HG03469 (cell line): ENCODE measurements at regions not wholly inside any gene's neighbourhood (a gene's known extent, or its start where the extent isn't known, plus 50 kb on each side); places are given as distances from the start of the nearest gene placed in this dataset.
"Not testable (repeated sequence)": the region's sequence is repeated elsewhere in the genome, so short reads cannot be mapped to it uniquely, and the experiment has no call there.

ENCODE experiments used
- ATAC-seq: cut with Tn5 transposase; IDR thresholded peaks from one replicate; pipeline ENCODE4 v1.9.1; 2021; ENCODE audit warnings: mild to moderate bottlenecking, moderate library complexity, moderate number of reproducible peaks; ENCODE audit not compliant: unreplicated experiment

DNA sequence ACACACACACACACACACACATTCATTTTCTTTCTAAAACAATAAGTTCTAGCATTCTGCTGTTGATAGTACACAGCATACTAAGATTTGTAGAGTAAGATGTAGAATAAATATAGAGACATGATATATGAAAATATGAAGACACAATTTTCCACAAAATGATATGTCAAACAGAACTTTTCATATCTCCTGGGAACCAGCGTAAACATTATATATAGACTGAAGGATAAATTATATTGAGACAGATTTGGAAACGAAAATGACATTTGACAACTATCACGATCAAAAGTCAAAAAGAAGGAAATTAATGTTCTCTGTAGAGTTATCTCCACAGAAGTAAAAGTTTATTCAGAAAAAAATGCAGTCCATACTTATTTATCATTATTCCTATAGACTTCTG, 1605.7 kb upstream of the SLC10A2 start:
- ATAC-seq: no peak

DNA sequence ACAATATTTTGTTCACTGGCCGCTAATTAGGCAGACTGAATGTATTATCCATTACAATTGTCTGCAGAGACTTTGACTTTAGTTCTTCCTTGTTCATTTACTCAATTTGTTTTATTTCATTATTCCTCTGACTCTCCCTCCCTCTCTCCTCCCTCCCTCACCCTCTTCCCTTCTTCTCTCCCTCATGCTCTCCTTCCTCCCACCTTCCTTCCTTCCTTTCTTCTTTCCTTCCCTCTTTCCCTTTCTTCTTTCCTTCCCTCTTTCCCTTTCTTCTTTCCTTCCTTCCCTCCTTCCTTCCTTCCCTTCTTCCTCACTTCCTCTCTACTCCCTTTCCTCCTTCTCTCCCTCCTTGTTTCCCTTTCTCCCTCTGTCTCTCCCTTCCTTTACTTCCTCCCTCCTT, 1591.0 kb upstream of the SLC10A2 start:
- no peak for ATAC-seq

DNA sequence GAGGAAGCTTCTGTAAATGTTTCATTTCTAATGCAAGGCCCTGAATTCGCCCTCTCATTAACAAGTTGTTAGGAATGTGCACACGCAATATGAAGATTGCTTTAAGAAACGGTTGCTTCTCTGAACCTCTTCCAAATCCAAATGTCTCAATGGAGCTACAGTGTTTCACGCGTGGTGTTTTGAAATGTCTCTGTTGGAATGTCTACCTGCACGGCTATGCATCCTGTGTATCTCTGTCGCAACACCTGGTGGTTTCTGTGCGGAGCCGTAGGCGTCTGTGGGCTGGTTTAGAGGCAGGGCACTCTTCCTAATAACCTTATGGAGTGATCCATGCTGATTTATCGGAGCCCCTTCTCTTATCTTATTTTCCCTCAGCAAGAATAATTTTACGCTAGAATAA, 1584.2 kb upstream of the SLC10A2 start:
- no peak for ATAC-seq

DNA sequence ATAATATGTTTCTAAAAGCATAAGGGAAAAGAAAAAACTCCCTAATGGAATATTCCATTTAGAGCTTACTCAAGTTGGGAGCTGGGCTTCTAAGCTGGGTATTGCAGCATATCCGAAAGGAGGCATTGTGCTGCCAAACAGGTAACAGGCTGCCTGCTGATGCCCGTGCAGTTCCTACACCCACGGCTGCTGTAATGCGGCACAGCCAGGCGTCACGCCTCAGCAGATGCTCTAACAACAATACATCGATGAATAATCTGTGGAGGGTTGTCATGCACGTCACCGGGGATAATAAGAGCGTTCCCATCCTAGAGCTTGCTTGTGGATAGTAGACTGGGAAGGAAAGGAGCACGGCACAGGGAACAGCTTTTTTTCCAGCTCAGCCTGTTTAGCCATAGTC, 1582.1 kb upstream of the SLC10A2 start:
- no peak for ATAC-seq

DNA sequence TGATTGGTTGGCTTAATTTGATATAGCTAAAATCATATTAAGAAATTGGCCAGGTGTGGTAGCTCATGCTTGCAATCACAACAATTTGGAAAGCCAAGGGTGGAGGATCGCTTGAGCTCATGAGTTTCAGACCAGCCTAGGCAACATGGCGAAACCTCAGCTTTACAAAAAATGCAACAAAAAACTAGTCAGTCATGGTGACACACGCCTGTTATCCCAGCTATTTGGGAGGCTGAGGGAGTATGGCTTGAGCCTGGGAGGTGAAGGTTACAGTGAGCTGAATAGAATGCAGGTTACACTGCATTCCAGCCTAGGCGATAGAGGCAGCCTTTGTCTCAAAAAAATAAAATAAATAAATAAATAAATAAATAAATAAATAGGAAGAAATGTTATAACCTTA, 1579.6 kb upstream of the SLC10A2 start:
- ATAC-seq: no peak

DNA sequence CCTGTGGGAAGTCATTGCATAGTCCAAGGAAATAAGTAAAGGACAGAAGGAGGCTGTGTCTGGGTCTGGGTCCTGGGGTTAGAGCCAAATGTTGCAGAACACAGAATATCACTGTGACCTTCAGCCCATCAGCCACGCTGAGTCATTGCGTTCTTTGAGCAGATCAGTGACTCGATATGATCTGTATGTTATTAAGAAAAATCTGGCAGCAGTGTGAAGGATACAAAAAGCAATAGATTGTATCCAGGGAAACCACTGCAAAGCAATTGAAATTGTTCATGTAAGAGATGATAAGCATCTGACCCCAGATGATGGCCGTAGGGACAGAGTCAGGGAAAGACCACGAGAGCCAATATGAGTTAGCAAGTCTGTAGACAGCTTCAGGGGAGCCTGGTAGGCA, 1575.1 kb upstream of the SLC10A2 start:
- no peak for ATAC-seq

DNA sequence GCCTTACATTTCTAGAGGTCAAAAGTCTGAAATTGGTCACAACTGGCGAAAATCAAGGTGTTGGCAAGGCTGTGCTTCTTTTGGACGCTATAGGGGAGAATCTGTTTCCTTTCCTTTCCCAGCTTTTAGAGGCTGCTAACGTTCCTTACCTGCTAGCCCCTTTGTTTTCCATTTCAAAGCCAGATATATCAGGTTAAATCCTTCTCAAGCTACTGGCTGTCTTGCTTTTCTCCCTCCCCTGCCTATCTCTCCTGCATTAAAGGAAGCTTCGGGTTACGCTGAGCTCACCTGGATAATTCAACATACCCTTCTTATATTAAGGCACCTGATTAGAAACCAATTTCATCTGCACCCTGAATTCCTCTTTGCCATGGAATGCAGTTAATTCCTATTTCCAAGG, 1569.7 kb upstream of the SLC10A2 start:
- no peak for ATAC-seq

DNA sequence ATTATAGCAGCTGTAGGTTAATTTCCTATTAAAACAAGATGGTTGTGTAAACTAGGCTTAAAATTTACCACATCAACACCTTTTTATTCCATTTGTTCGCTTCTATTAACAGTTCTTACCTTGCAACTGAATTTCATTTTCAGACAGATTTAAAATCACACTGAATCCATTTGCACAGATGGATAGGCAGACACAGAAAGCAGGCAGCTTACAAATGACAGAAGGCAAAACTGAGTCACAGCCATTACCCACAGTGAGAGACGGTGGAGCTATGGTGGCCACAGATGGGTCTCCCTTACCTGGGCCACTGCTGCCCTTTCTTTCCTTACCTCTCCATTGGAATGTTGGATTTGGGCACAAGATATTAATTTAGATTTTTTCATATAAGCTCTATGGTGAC, 1567.8 kb upstream of the SLC10A2 start:
- ATAC-seq: no peak

DNA sequence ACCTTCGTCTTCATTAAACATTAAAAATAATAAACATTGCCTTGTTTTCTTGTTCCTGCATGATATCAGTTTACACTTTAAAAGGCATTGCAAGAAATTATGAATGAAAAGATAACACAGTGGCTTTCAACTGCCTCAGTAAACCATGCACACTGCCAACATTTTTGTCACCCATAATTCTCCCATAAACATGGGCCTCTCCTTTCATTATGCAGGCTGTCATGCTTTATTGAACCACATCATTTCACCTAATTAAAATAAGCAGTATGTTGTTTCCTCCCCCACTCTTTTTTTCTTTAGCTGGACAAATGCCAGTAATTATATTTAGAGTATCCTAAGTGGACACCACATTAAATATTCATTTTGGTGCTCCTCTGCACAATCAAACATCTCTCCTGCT, 1566.5 kb upstream of the SLC10A2 start:
- ATAC-seq: no peak

DNA sequence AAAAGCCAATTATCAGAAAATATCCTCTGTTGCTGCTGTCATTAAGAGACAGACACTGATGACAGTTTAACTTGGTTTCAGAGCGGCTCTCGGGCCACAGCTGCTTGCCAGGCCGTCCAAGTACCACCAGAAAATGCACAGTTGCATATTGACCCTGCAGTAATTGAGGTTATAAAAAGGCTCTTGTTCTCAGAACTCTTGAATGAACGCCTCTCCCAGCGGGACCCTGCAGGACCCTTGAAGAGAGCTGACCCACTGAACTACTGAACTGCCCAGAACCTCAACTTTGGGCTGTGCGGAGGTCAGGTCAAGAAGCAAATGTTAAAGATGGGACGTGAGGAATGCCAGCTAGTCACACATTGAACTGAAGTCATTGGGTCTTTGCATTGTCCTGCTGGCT, 1559.0 kb upstream of the SLC10A2 start:
- ATAC-seq: no peak

DNA sequence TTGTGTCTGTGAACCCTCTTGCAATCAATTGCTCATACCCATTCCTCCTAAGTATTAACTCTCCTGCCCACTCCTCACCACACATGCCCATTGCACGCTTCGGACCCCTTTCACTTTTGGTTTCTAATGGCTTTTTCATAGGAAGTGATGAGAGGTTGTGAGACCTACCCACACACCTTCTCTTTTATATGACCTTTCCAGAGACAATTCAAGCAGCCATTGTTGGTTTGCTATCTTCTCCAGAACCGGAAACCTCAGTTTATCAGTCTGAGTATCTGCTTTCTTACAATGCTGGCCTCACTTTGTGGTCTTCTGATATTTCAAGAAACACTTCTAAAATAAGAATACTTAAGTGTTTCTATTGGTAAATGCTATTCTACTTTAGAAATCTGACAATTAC, 1550.8 kb upstream of the SLC10A2 start:
- no peak for ATAC-seq

DNA sequence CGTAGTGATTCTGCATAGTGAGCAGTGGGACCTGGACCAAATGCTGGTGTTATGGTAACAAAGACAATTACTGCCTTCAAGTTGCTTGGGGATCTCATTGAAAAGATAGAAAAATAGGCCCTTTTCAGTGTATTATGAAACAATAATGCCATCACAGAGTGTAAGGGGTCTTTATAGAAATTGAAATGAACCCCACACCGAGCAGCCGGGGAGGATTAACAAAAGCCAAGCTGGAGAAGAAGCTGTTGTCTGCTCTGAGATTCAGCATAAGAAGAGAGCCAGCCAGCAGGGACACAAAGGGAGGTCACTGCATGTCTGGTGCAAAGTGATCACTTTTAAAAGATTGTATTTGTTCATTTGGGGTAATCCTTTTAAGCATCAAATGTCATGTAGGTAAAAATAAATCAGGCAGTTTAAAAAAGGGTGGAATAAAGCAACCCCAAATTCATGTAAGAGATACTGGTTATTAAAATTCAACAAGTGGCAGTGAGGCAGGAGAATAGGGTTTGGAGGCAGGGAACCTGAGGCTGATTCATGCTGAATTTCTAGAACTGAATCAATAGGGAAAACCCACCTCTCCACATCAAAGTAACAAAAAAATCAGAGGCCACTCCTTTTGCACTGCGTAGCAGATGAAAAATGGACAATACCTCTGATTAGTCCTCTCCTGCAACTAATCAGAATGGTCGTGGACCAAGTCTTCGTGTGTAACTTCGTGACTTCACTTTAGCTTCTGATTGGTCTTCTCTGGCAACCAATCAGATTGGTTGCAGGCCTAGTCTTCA, 1548.3 kb upstream of the SLC10A2 start:
- no peak for ATAC-seq

DNA sequence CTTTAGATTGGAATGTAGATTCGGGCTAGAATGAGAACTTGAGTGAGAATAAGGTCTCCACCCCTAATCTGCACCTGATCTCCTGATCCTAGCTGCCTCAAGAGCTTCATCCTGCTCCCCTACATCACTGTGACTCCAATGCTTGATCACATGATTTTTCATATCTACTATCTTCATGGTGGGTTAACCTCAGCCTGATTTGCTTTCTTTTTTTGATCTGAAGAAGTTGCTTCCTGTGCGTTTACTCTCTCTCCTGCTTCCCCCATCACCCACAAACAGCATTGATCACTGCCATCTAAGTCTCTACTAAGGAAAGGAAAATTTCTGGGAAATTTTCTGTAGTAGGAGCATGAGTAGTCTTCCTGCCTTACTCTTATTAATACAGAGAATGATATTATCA, 1542.1 kb upstream of the SLC10A2 start:
- no peak for ATAC-seq

DNA sequence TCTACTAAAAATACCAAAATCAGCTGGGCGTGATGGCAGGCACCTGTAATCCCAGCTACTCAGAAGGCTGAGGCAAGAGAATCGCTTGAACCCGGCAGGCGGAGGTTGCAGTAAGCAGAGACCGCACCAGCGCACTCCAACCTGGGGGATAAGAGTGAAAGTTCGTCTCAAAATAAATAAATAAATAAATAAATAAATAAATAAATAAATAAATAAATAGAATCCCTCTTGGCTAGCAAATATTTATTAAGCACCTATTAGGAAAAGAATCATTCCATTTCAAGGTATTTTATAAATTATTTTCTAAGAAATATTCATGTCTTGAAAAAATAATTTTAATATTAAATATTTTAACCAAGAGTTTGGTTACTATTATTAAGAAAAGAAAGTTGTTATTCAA, 1539.2 kb upstream of the SLC10A2 start:
- ATAC-seq: not testable (repeated sequence)

DNA sequence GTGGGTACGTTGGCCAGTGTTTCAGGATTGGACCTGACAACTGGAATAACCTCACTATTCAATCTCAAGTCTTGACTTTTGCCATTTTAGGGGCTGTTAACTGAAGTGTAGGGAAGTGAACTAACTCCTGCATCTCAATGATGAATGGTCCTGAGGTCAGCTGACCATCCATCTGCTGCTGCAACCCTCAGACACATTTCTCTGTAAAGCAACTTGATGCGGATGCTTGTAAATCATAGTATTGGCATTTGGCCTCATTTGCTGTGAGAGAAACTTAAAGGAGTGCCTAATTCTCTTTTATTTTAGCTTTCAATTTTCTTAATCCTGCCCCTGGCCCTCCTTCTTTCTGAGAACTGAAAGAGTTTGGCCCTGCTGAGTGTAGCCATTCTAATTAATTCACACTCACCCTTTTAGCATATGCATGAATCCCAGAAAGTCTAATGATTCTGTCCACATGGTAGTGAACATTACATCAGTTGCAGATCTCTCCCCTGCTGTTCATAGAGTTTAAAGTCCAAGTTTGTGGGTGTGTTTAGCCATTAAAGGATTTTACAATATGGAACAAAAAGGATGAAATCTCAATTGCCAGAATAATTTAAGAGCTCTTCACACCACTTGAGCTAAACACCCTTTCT, 1531.4 kb upstream of the SLC10A2 start:
- ATAC-seq: no peak

DNA sequence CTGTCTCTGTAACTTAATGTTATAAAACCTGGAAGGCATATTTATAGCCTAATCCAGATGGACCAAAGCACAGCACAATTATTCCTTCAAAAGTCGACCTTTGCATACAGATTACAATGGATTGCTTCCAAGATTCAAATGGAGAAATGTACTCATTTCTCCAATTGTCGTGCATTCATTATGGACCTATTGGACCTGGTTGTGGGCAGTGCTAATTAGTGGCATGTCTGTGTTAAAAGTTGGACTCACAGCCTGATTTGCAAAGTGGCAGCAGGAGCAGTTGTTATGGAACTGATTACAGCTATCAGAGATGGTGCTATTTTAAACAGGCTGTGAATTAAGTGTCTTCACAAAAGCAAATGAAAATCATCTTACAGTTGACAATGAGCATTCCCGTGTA, 1529.3 kb upstream of the SLC10A2 start:
- no peak for ATAC-seq

DNA sequence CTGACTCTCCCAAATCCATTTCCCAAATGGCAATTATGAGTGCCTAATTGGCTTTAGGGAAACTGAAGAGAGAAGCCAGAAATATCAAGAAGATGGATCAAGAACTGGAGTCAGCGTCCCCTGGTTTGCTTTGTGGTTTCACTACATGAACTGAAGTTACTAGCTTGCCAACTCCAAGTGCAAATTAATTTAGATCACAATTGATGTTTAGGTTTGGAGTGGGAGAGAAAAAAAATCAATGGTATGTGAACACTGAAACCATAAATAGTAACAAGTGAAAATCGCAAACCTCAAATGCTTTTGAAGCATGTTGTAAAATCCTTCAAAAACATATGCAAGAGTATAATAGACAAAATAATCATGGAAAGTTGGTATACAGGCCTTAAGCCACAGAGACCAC, 1528.6 kb upstream of the SLC10A2 start:
- no peak for ATAC-seq

DNA sequence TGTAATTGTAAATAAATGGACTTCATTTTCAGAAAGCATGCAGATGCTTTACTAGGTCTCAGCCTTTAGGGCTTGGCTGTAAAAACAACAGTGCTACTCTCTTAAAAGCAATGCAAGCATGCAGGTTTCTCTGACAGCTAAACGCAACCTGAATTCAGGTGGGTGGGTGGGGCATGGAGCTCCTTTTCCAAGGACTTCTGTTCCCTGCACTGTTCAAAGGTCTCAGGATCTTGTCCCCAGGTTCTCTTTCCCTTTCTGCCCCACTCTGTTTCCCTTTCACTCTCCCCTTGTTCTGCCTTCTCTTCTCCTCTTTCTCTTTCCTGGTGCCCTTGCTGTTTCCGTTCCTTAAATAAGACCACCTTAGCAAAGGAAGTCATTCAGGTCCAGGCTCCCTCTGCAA, 1527.5 kb upstream of the SLC10A2 start:
- ATAC-seq: no peak

DNA sequence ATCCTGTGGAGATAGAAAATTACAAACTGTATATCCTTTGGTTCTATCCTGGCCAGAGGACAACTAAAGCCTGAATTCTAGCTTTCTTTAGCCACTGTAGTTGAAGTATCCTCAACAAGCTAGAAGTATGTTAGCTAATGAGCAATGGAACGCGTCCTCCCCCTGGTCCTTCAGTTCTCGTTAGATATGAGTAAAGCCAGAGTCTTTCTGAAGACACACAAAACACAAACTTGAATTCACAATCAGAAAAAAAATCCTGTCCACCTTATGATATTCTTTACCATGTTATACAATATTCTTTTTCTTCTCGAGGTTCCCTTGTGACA, 1527.0 kb upstream of the SLC10A2 start:
- ATAC-seq: no peak

DNA sequence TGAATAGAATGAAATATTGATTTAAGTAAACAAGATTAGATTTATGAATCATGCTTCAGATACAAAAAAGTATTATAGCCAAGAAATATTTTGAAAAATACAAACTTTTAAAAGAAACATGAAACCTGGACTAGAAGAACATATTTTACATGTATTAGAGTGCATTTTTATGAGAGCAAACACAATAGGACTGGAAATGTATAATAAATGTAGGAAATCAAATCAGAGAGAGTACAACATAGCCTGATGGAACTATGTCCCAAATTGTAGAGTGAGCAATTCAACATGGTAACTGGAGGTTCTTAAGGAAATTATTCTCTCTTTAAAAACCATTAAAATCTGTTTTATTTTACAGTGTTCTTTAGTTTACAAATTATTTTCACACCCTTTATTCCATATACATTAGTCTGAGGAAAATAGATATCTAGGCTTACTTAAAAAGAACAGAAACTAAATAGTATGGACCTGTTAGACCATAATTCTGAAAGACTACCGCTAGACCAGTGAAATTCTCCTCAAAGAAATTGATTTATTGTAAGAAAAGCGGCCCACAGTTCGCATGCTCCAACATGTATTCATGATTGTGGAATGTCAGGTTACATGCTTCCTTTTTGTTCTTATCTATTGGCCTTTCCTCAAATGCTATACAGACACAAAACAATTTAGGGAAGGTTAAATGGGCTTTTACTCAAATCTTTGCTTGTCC, 1526.5 kb upstream of the SLC10A2 start:
- ATAC-seq: no peak

DNA sequence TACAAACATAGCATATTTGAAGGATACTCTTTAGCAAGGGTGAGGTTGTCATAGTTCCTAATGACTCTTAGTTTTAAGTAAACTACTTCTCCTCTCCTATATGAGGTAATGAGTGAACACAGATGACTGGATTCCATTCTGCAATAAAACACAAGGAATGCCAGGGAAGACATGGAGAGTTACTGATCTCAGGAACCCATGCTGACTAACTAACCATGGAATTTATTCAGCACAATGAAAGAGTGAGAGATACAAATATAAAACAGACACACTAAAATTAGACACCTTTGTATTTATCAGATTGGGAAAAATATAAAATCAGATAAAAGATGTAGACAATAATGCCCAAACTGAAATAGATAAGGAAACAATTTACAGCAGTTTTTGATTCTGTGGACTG, 1525.9 kb upstream of the SLC10A2 start:
- no peak for ATAC-seq

DNA sequence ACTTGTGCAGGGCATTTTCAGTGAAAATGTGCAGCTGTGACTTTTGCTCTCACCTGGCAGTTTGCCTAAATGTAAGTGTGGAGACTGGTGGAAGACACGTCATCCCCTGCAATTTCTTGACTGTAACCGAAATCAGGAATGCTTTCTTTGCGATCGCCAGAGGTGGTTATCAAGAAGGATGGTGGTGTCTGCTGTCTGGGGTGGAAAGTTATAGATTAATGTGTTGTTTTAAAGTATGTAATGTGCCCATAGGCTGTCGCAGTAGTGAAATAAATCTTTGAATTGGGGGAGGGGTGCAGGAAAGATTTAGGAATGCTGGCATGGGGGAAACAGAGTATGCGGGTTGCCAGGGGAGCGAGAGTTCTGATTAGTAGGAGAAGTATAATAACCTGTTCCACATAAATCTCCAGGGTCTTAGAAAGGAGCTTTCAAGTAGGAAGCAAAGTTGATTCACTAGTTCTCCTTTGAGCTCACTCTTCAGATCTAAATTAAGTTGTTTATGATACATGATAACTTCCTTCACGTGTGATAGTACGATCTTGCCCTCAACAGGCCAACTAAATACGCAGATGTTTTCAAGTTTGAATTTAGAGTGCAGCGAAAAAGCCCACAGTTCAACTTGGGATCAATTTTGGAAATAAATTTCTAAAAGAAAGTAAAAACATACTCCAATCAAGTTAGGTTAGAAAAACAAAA, 1520.0 kb upstream of the SLC10A2 start:
- ATAC-seq: no peak
